ENCODE measurements at regions not wholly inside any gene's neighbourhood (a gene's known extent, or its start where the extent isn't known, plus 50 kb on each side); places are given as distances from the start of the nearest gene placed in this dataset.
A peak's percentile ranks its signal among the peaks of the same experiment; 100 is the strongest.

DNA sequence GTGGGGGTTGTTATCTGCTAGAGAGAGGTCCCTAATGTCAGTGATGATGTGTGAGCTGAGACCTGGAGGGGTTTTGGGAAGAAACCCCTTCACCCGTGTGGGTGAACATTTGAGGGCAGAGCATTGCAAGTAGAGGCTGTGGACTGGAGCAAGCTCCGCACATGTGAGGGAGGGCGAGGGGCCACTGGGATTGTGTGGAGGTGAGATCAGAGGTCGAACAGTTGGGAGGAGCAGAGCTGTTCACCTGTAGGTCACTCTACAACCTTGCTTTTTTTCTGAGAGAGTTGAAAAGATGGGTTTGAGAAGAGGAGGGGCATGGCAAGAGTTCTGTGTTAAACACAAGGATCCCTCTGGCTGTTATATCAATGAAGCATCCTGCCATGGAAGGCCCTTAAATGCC lies 480.4 kb upstream of the ZNF608 start:
- intact Hi-C loops (cut with micrococcal nuclease; ENCODE audit: unreplicated experiment) = loop anchor here (5.0 kb wide), 1 partner anchor 185 kb away; no protein-coding TSS in a partner anchor
- Mint-ChIP-seq H3K27ac (ENCODE audit: unreplicated experiment) (no peak overlapping the region), H3K27me3 (ENCODE audit: unreplicated experiment) (no peaks in the 10 kb centered on the region), H3K4me1 (ENCODE audit: low read depth, unreplicated experiment) (no peaks in the 10 kb centered on the region), H3K9me3 (ENCODE audit: low read depth, unreplicated experiment) (no peaks in the 10 kb centered on the region), H3K4me3 (ENCODE audit: low read depth, unreplicated experiment) (no peak overlapping the region), H3K36me3 (ENCODE audit: insufficient read depth, unreplicated experiment) (no peaks in the 10 kb centered on the region)
- no peak for DNase-seq
- no peak for TF ChIP-seq CTCF (IDR thresholded peaks at IDR 0.05; ENCODE audit: unreplicated experiment)
- no TSS peak for BruUV-seq (replicated peaks)
- CTCF ChIA-PET = interaction anchor here (0.8 to 1.4 kb wide), 3 partner anchors 11 to 186 kb away, joined by 3 to 6 read pairs (median 3); no protein-coding TSS in a partner anchor

DNA sequence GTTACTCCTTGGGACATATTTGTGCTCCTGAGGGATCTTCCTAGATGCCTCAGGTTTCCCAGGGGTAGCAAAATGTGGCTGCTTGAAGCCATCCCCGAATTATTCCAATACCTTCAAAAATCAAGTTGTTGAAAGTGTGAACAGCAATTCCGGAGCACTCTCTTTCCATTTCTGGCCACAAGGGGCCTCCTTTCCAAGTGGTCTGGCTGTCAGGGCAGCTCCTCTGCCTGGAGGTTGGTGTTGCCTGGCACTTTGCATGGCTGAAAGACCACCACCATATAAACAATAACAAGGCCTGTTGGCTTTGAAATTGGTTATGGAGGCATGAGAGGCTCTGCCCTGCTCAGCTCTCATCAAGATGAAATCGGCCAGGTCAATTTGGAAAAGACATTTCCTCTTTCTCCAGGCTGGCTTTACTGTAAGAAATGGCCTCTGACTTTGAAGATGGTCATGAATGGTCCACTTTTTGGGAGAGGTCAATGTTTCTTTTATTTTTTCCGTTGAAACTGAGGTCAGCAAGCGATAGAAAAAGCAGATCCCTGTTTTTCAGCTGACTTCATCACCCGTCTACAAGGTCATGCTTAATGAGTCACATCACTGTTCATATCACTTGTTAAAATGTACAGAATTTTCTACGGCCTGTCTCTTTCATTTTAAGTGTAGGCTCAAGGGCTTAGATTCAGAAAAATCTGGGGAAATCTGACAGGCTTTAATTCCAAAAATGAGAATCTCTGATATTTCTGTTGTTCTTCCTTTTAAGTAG lies 481.1 kb upstream of the ZNF608 start:
- BruUV-seq (replicated peaks) = no TSS peak
- Mint-ChIP-seq H3K27me3 (ENCODE audit: unreplicated experiment) (no peaks in the 10 kb centered on the region), H3K9me3 (ENCODE audit: low read depth, unreplicated experiment) (no peaks in the 10 kb centered on the region), H3K27ac (ENCODE audit: unreplicated experiment) (no peak overlapping the region), H3K4me3 (ENCODE audit: low read depth, unreplicated experiment) (no peak overlapping the region), H3K36me3 (ENCODE audit: insufficient read depth, unreplicated experiment) (no peaks in the 10 kb centered on the region), H3K4me1 (ENCODE audit: low read depth, unreplicated experiment) (no peaks in the 10 kb centered on the region)
- intact Hi-C loops (cut with micrococcal nuclease; ENCODE audit: unreplicated experiment) = loop anchor here (5.0 kb wide), 1 partner anchor 185 kb away; no protein-coding TSS in a partner anchor
- peak; percentile 85 for TF ChIP-seq CTCF (IDR thresholded peaks at IDR 0.05; ENCODE audit: unreplicated experiment)
- CTCF ChIA-PET = interaction anchor here (0.6 to 1.4 kb wide), 4 partner anchors 11 to 185 kb away, joined by 3 to 6 read pairs (median 4); no protein-coding TSS in a partner anchor
- peak; percentile 66 for DNase-seq

GRCh38 chr5:125228363-125229070 lies 482.1 kb upstream of the ZNF608 start:
- no peaks in the 10 kb centered on the region for H3K36me3 Mint-ChIP-seq (ENCODE audit: insufficient read depth, unreplicated experiment)
- no peak for TF ChIP-seq CTCF (IDR thresholded peaks at IDR 0.05; ENCODE audit: unreplicated experiment)
- peaks cover 8% of the 10 kb centered on the region for H3K4me1 Mint-ChIP-seq (ENCODE audit: low read depth, unreplicated experiment)
- BruUV-seq (replicated peaks) = no TSS peak
- no peaks in the 10 kb centered on the region for H3K9me3 Mint-ChIP-seq (ENCODE audit: low read depth, unreplicated experiment)
- no peak for DNase-seq
- CTCF ChIA-PET = interaction anchor here (1.4 kb wide), 1 partner anchor 184 kb away, joined by 6 read pairs; no protein-coding TSS in a partner anchor
- no peak overlapping the region for H3K27ac Mint-ChIP-seq (ENCODE audit: unreplicated experiment)
- no peak overlapping the region for H3K4me3 Mint-ChIP-seq (ENCODE audit: low read depth, unreplicated experiment)
- intact Hi-C loops (cut with micrococcal nuclease; ENCODE audit: unreplicated experiment) = loop anchor here (5.0 kb wide), 1 partner anchor 184 kb away; no protein-coding TSS in a partner anchor
- H3K27me3 Mint-ChIP-seq (ENCODE audit: unreplicated experiment) = no peaks in the 10 kb centered on the region

DNA sequence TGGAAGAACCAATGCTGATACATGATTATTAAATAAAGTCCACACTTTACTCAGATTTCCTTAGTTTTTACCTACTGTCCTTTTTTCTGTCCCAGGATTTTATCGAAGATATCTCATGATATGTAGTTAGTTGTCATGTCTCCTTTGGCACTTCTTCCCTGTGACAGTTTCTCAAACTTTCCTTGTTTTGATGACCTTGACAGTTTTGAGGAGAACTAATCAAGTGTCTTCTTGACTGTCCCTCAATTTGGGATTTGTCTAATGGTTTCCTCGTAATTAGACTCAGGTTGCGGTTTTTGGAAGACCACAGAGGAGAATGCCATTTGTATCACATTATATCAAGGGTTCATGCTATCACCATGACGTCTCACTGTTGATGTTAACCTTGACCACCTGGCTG lies 483.1 kb upstream of the ZNF608 start:
- H3K27me3 Mint-ChIP-seq (ENCODE audit: unreplicated experiment) = no peaks in the 10 kb centered on the region
- H3K27ac Mint-ChIP-seq (ENCODE audit: unreplicated experiment) = no peak overlapping the region
- DNase-seq = no peak
- no TSS peak for BruUV-seq (replicated peaks)
- CTCF ChIA-PET = no interaction called here
- intact Hi-C loops (cut with micrococcal nuclease; ENCODE audit: unreplicated experiment) = loop anchor here (5.0 kb wide), 1 partner anchor 183 kb away; no protein-coding TSS in a partner anchor
- H3K36me3 Mint-ChIP-seq (ENCODE audit: insufficient read depth, unreplicated experiment) = no peaks in the 10 kb centered on the region
- H3K4me1 Mint-ChIP-seq (ENCODE audit: low read depth, unreplicated experiment) = peaks cover 8% of the 10 kb centered on the region
- H3K9me3 Mint-ChIP-seq (ENCODE audit: low read depth, unreplicated experiment) = no peaks in the 10 kb centered on the region
- H3K4me3 Mint-ChIP-seq (ENCODE audit: low read depth, unreplicated experiment) = no peak overlapping the region
- no peak for TF ChIP-seq CTCF (IDR thresholded peaks at IDR 0.05; ENCODE audit: unreplicated experiment)
